Kidney epithelial cell (primary cell): ENCODE measurements at regions not wholly inside any gene's neighbourhood (a gene's known extent, or its start where the extent isn't known, plus 50 kb on each side); places are given as distances from the start of the nearest gene placed in this dataset.

ENCODE experiments used
- DNase-seq: peaks from one replicate; pipeline ENCODE4 v3.0.0-alpha.2; 2010; ENCODE audit warnings: low read depth
- H3K27me3 ChIP-seq: 2 replicates; pipeline ENCODE4 v1.6.0; 2011; ENCODE audit warnings: low read length; ENCODE audit not compliant: control insufficient read depth, insufficient read depth
- H3K36me3 ChIP-seq: 2 replicates; pipeline ENCODE4 v1.5.1; 2011; ENCODE audit warnings: low read length; ENCODE audit not compliant: control insufficient read depth, insufficient read depth
- H3K4me3 ChIP-seq: 2 replicates; pipeline ENCODE4 v1.5.1; 2011; ENCODE audit warnings: low read depth, mild to moderate bottlenecking, control low read depth, low read length
- TF ChIP-seq, protein P1 (sequence below): IDR thresholded peaks from 2 replicates; pipeline ENCODE4 v1.5.1; 2011; ENCODE audit warnings: mild to moderate bottlenecking, moderate library complexity, low read length, control low read depth, inconsistent platforms; ENCODE audit not compliant: insufficient read depth, poor library complexity, severe bottlenecking

DNA sequence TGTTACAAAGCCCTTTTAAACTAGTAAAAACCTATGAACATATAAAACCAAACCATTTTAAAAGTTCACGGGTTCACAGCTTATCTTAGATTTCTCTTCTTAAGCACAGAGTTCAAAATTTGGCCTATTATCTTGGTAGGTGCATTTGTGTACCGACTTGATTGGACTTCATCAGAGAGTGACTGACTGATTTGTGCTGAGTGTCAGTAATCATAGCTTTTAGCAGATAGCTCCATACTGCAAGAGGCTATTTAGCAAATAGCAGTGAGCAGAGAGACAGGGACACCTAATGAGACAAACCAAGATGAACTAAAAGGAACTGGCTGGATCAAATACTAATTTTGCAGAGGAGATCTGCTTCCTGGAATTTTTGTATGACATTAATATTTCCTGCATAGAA is 274.5 kb downstream of the PRR16 start:
- TF ChIP-seq, protein P1, sequence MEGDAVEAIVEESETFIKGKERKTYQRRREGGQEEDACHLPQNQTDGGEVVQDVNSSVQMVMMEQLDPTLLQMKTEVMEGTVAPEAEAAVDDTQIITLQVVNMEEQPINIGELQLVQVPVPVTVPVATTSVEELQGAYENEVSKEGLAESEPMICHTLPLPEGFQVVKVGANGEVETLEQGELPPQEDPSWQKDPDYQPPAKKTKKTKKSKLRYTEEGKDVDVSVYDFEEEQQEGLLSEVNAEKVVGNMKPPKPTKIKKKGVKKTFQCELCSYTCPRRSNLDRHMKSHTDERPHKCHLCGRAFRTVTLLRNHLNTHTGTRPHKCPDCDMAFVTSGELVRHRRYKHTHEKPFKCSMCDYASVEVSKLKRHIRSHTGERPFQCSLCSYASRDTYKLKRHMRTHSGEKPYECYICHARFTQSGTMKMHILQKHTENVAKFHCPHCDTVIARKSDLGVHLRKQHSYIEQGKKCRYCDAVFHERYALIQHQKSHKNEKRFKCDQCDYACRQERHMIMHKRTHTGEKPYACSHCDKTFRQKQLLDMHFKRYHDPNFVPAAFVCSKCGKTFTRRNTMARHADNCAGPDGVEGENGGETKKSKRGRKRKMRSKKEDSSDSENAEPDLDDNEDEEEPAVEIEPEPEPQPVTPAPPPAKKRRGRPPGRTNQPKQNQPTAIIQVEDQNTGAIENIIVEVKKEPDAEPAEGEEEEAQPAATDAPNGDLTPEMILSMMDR = no peak
- DNase-seq = no peak
- no peaks in the 10 kb centered on the region for H3K36me3 ChIP-seq
- H3K27me3 ChIP-seq = no peaks in the 10 kb centered on the region
- H3K4me3 ChIP-seq = no peak overlapping the region

DNA sequence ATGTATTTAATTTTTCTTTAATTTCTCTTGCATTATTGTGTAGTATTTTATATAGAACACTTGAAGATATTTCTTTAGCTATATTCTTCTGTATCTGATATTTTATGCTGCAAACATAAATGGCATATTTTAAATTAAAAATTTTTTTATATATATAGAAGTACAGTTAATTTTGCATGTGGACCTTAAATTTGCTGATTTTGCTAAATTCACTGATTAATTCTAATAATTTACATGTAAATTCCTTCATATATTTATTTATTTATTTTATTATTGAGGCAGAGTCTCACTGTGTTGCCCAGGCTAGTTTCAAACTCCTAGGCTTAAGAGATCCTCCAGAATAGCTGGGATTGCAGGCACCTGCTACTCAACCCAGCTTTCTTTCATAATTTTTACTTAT is 276.9 kb downstream of the PRR16 start:
- TF ChIP-seq, protein P1 = no peak
- Histone ChIP-seq H3K36me3 (no peaks in the 10 kb centered on the region), H3K27me3 (no peaks in the 10 kb centered on the region), H3K4me3 (no peak overlapping the region)
- no peak for DNase-seq

DNA sequence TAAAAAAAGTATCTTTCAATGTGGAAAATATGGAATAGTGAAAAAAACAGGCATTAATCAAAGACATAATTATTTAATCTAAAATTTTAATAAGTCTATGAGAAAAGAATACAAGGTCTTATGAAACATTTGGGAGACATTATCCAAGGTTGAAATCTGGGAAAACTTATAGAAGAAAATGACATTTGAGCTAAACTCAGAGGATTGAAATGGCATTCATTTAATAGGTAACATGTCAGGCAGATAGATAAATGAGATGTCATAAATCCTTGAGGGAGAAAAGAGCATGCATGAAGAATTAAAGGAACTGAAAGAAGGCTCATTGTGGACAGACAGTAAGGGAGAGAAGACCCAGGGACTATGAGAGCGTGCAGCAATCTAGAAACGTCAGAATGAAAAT is 284.4 kb downstream of the PRR16 start:
- DNase-seq = no peak

DNA sequence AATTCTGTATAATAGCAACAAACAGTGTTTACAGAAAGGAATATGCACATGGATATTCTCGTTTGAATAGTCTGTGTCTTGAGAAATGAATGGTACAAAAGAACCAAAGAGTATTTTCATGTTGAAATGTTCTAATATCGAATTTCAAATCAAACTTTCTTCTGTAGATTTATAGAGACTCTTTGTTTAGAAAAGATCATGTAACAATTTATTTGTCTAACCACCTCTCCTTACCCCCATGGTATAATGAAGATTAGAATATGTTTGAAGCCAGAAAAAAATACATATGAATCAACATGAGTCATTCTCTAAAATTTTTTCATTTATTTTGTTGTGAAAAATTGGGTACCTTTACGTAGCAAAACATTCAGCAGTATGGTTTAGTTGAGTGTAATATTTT is 285.6 kb downstream of the PRR16 start:
- no peak for DNase-seq
- H3K4me3 ChIP-seq = no peak overlapping the region
- no peaks in the 10 kb centered on the region for H3K36me3 ChIP-seq
- no peaks in the 10 kb centered on the region for H3K27me3 ChIP-seq
- TF ChIP-seq, protein P1 = no peak

More for the DNA sequence above, 284.4 kb downstream of the PRR16 start:
- Histone ChIP-seq H3K27me3 (no peaks in the 10 kb centered on the region), H3K36me3 (no peaks in the 10 kb centered on the region), H3K4me3 (no peak overlapping the region)
- TF ChIP-seq, protein P1 = no peak

DNA sequence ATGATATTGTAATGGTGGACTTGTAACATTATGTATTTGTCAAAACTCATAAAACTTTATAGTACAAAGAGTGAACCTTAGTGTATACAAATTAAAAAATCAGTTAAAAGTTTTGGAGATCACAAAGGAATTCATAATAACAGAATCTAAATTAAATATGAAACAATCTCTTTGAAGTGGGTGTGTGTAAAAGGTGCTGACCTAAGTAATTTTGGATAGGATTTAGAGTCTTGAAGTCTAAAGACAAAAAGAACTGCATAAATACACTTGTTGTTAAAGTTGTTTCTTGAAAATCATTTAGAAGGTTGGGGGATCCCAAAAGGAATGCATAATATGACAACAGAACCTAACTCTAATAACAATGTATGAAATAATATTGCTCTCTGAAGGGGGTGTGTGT is 295.5 kb downstream of the PRR16 start:
- H3K36me3 ChIP-seq = no peaks in the 10 kb centered on the region
- no peak overlapping the region for H3K4me3 ChIP-seq
- no peak for DNase-seq
- no peaks in the 10 kb centered on the region for H3K27me3 ChIP-seq
- TF ChIP-seq, protein P1 = no peak

DNA sequence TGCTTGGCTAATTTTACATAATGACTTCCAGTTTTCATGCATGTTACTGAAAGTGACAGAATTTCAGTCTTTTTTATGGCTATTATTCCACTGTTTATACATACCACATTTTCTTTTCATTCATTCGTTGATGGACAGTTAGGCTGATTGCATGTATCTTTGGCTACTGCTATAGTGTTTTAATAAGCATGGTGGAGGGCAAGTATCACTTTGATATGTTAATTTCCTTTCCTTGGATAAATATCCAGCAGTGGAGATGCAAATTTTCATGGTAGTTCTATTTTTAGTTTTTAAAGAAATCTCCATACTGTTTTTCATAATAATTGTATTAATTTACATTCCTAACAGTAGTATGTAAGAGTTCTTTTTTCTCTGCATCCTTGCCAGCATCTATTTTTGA is 297.9 kb downstream of the PRR16 start:
- no peak overlapping the region for H3K4me3 ChIP-seq
- TF ChIP-seq, protein P1 = no peak
- H3K36me3 ChIP-seq = no peaks in the 10 kb centered on the region
- H3K27me3 ChIP-seq = no peaks in the 10 kb centered on the region
- no peak for DNase-seq
